DOHH2 (cell line): ENCODE measurements at regions not wholly inside any gene's neighbourhood (a gene's known extent, or its start where the extent isn't known, plus 50 kb on each side); places are given as distances from the start of the nearest gene placed in this dataset.
"Not testable (repeated sequence)": the region's sequence is repeated elsewhere in the genome, so short reads cannot be mapped to it uniquely, and the experiment has no call there.

ENCODE experiments used
- H3F3A ChIP-seq: fragments of 200-600 bp; sonication (generic), shearing (Covaris generic); 2 replicates; pipeline ENCODE4 v1.6.0; 2016; ENCODE audit warnings: antibody characterized with exemption, mild to moderate bottlenecking; ENCODE audit not compliant: control insufficient read depth, insufficient read depth
- H3K27ac ChIP-seq: fragments of 200-600 bp; sonication (generic); 2 replicates; pipeline ENCODE4 v1.5.1; 2014; ENCODE audit warnings: low read depth, mild to moderate bottlenecking, low read length, moderate library complexity
- H3K27me3 ChIP-seq: fragments of 200-600 bp; sonication (generic); 2 replicates; pipeline ENCODE4 v1.6.1; 2014; ENCODE audit warnings: mild to moderate bottlenecking, low read length, mixed read lengths; ENCODE audit not compliant: control insufficient read depth
- H3K36me3 ChIP-seq: fragments of 200-600 bp; sonication (generic); 2 replicates; pipeline ENCODE4 v1.6.1; 2014; ENCODE audit warnings: mild to moderate bottlenecking, low read length, moderate library complexity, mixed read lengths; ENCODE audit not compliant: control insufficient read depth
- H3K4me1 ChIP-seq: fragments of 200-600 bp; sonication (generic); 2 replicates; pipeline ENCODE4 v1.6.1; 2014; ENCODE audit warnings: mild to moderate bottlenecking, low read length, mixed read lengths; ENCODE audit not compliant: control insufficient read depth
- H3K4me2 ChIP-seq: fragments of 200-600 bp; sonication (generic); 2 replicates; pipeline ENCODE4 v1.6.0; 2014; ENCODE audit warnings: mild to moderate bottlenecking, low read length, moderate library complexity
- H3K4me3 ChIP-seq: fragments of 200-600 bp; sonication (generic); 2 replicates; pipeline ENCODE4 v1.5.1; 2014; ENCODE audit warnings: mild to moderate bottlenecking, low read length, mixed read lengths
- H3K79me2 ChIP-seq: fragments of 200-600 bp; sonication (generic); 2 replicates; pipeline ENCODE4 v1.6.1; 2014; ENCODE audit warnings: mild to moderate bottlenecking, low read length, mixed read lengths; ENCODE audit not compliant: control insufficient read depth
- H3K9me2 ChIP-seq: fragments of 200-600 bp; sonication (generic); replicated peaks from 2 replicates; pipeline ENCODE4 v1.6.1; 2014; ENCODE audit warnings: mild to moderate bottlenecking, low read length, mixed read lengths; ENCODE audit not compliant: control insufficient read depth
- H3K9me3 ChIP-seq: fragments of 200-600 bp; sonication (generic); 2 replicates; pipeline ENCODE4 v1.6.1; 2014; ENCODE audit warnings: antibody characterized with exemption, low read length, mixed read lengths; ENCODE audit not compliant: control insufficient read depth, insufficient read depth
- H4K20me1 ChIP-seq: fragments of 200-600 bp; sonication (generic); 2 replicates; pipeline ENCODE4 v1.6.0; 2014; ENCODE audit warnings: low read depth, mild to moderate bottlenecking, antibody characterized with exemption, low read length, moderate library complexity; ENCODE audit not compliant: control insufficient read depth, insufficient read depth
- CTCF ChIP-seq: fragments of 200-600 bp; sonication (generic); IDR thresholded peaks from one replicate; pipeline ENCODE4 v1.5.1; 2014; ENCODE audit warnings: antibody characterized with exemption, mild to moderate bottlenecking, low read depth, low read length; ENCODE audit not compliant: poor library complexity, severe bottlenecking
- EZH2phosphoT487 ChIP-seq: fragments of 200-600 bp; sonication (generic); IDR thresholded peaks from 2 replicates; pipeline ENCODE4 v1.6.1; 2017; ENCODE audit warnings: borderline replicate concordance, mild to moderate bottlenecking, antibody characterized with exemption, low read length, moderate library complexity, mixed read lengths

DNA sequence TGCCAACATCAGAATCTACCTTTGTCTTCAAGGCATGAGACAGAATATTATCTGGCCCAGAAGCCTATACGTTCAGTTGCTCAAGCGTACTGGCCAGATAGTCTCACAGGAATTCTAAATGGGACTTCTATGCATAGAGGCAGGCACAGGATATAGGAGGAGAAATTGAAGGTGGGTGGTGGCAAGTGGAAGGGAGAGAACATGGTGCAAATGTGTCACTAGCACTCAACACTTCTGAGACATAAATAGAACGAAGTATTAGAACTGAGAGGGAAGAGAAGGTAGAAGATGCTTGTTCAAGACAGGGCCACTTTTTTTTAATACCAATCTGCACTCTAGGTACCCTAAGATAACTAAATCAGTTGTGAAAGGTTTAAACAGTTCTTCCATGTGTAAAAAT lies 85.8 kb downstream of the TFPI2 start:
- Histone ChIP-seq H3K9me2 (no peaks in the 10 kb centered on the region), H3K4me1 (no peaks in the 10 kb centered on the region), H3F3A (no peaks in the 10 kb centered on the region), H3K79me2 (no peaks in the 10 kb centered on the region), H3K36me3 (no peaks in the 10 kb centered on the region), H3K9me3 (no peaks in the 10 kb centered on the region), H3K27me3 (no peaks in the 10 kb centered on the region), H4K20me1 (no peaks in the 10 kb centered on the region), H3K27ac (no peak overlapping the region), H3K4me3 (no peak overlapping the region), H3K4me2 (no peak overlapping the region)
- TF ChIP-seq CTCF = no peak
- TF ChIP-seq EZH2phosphoT487 = no peak

- TF ChIP-seq CTCF = peak; percentile 67
- no peak for TF ChIP-seq EZH2phosphoT487
- H3K27me3 ChIP-seq = peaks cover 9% of the 10 kb centered on the region
- H3K79me2 ChIP-seq = no peaks in the 10 kb centered on the region
- no peaks in the 10 kb centered on the region for H3K36me3 ChIP-seq
- no peak overlapping the region for H3K27ac ChIP-seq
- H4K20me1 ChIP-seq = no peaks in the 10 kb centered on the region
- H3F3A ChIP-seq = no peaks in the 10 kb centered on the region
- H3K9me3 ChIP-seq = no peaks in the 10 kb centered on the region
- no peaks in the 10 kb centered on the region for H3K4me1 ChIP-seq
- no peaks in the 10 kb centered on the region for H3K9me2 ChIP-seq
- no peak overlapping the region for H3K4me3 ChIP-seq
- H3K4me2 ChIP-seq = no peak overlapping the region
Observed at GRCh38 chr7:93799750-93800357, 90.7 kb downstream of the TFPI2 start.

DNA sequence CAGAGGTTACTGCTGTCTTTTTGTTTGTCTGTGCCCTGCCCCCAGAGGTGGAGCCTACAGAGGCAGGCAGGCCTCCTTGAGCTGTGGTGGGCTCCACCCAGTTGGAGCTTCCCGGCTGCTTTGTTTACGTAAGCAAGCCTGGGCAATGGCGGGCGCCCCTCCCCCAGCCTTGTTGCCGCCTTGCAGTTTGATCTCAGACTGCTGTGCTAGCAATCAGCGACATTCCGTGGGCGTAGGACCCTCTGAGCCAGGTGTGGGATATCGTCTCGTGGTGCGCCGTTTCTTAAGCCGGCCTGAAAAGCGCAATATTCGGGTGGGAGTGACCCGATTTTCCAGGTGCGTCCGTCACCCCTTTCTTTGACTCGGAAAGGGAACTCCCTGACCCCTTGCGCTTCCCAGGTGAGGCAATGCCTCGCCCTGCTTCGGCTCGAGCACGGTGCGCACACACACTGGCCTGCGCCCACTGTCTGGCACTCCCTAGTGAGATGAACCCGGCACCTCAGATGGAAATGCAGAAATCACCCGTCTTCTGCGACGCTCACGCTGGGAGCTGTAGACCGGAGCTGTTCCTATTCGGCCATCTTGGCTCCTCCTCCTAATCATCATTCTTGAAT lies 97.4 kb downstream of the TFPI2 start:
- not testable (repeated sequence) for H3F3A ChIP-seq, H3K9me3 ChIP-seq, H3K9me2 ChIP-seq, H3K79me2 ChIP-seq, H3K27me3 ChIP-seq, H3K27ac ChIP-seq, H3K4me1 ChIP-seq, H4K20me1 ChIP-seq, H3K4me3 ChIP-seq, H3K36me3 ChIP-seq, H3K4me2 ChIP-seq

DNA sequence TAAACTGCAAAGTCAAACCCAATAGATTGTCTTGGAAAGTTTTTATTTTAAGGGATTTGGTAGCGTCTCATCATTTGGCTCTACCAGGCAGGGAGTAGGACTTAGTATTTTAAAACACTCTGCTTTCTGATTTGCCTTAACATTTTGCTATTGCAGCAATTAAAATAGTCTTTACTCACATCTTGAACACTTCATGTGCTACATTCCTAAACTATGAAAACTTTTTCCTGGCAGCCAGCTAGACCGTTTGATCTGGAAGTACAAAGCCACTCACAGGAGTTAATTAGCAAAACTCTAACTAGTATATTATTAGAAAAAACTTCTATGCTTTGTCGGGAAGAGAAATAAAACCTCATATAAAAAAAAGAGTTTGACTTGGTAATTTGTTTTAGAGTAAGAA lies 111.4 kb downstream of the TFPI2 start:
- no peak overlapping the region for H3K4me2 ChIP-seq
- no peaks in the 10 kb centered on the region for H3F3A ChIP-seq
- no peaks in the 10 kb centered on the region for H3K9me3 ChIP-seq
- no peak for TF ChIP-seq CTCF
- TF ChIP-seq EZH2phosphoT487 = no peak
- H4K20me1 ChIP-seq = no peaks in the 10 kb centered on the region
- no peaks in the 10 kb centered on the region for H3K79me2 ChIP-seq
- no peaks in the 10 kb centered on the region for H3K36me3 ChIP-seq
- H3K9me2 ChIP-seq = no peaks in the 10 kb centered on the region
- no peak overlapping the region for H3K4me3 ChIP-seq
- no peak overlapping the region for H3K27ac ChIP-seq
- peaks cover 11% of the 10 kb centered on the region for H3K27me3 ChIP-seq
- no peaks in the 10 kb centered on the region for H3K4me1 ChIP-seq
